ENCODE measurements at regions not wholly inside any gene's neighbourhood (a gene's known extent, or its start where the extent isn't known, plus 50 kb on each side); places are given as distances from the start of the nearest gene placed in this dataset.

DNA sequence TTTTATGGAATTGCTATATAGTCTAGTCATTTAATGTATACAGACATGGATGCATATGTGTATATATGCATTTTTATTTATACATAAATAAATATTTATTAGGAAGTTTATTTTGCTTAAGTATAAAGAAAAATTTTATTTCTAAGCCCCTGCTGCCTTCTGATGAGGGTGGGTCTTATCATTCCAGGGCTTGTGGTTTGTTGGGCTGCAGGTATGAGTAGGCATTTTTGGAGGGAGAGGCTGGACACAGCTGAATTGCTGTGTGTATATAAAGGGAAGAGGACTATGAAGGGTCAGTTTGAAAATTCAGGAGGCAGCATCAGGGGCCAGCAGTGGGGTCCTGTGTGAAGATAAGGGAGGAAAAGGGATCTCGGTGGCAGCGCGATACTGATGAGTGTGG, 189.4 kb downstream of the TMEM182 start:
- Histone ChIP-seq H3K27ac (ENCODE audit: insufficient read depth, low read length) (no peak overlapping the region), H3K4ac (ENCODE audit: low read depth, low read length) (no peak overlapping the region), H4K8ac (ENCODE audit: low read depth in 2 of 2, low read length in 2 of 2) (no peak overlapping the region), H3K23ac (ENCODE audit: low read depth, low read length) (no peak overlapping the region), H4K91ac (ENCODE audit: insufficient read depth, low read depth, low read length) (no peak overlapping the region), H3K9ac (ENCODE audit: low read depth, low read length) (no peak overlapping the region), H2AK5ac (ENCODE audit: low read depth, low read length) (no peak overlapping the region), H2AK9ac (replicated peaks; ENCODE audit: low read depth, low read length, poor library complexity) (no peak overlapping the region), H3K14ac (replicated peaks; ENCODE audit: low read depth, low read length) (no peak overlapping the region), H3K56ac (ENCODE audit: extremely low read depth, insufficient read depth, low read length) (no peak overlapping the region), H2AFZ (replicated peaks; ENCODE audit: low read length, poor library complexity) (no peak overlapping the region), H2BK120ac (ENCODE audit: low read depth, low read length) (no peak overlapping the region), H3K36me3 (ENCODE audit: control insufficient read depth, insufficient read depth, low read length) (no peaks in the 10 kb centered on the region), H3K79me1 (ENCODE audit: low read depth in 1 of 2, low read length in 2 of 2) (no peaks in the 10 kb centered on the region), H2BK20ac (ENCODE audit: low read depth, low read length) (no peak overlapping the region), H3K4me2 (ENCODE audit: low read depth, low read length) (no peak overlapping the region), H3K9me1 (ENCODE audit: insufficient read depth, low read length) (no peaks in the 10 kb centered on the region), H3K4me3 (ENCODE audit: insufficient read depth, low read depth, low read length) (no peak overlapping the region), H2BK5ac (ENCODE audit: low read depth, low read length, poor library complexity, severe bottlenecking) (no peak overlapping the region), H2BK15ac (ENCODE audit: low read depth, low read length) (no peak overlapping the region), H4K20me1 (ENCODE audit: insufficient read depth, low read length) (no peaks in the 10 kb centered on the region), H4K5ac (ENCODE audit: low read depth, low read length) (no peak overlapping the region), H3K9me3 (ENCODE audit: control insufficient read depth, insufficient read depth, low read length) (no peaks in the 10 kb centered on the region), H3K4me1 (ENCODE audit: control insufficient read depth, insufficient read depth, low read length) (no peaks in the 10 kb centered on the region), H3K18ac (ENCODE audit: low read depth, low read length) (no peak overlapping the region), H3K27me3 (ENCODE audit: control insufficient read depth, insufficient read depth, low read length) (no peaks in the 10 kb centered on the region)
- ATAC-seq (ENCODE audit: low read depth) (no peak), DNase-seq (no peak)
- no TSS peak for BruUV-seq (replicated peaks)
- intact Hi-C loops (cut with micrococcal nuclease) (no loop called here), dilution Hi-C loops (cut with HindIII; ENCODE audit: low sequenced_read_pairs, unreplicated experiment) (no loop called here), in situ Hi-C loops (cut with MboI; ENCODE audit: low sequenced_read_pairs) (no loop called here)
- POLR2A ChIA-PET (ENCODE audit: unreplicated experiment): no interaction called here
- TF ChIP-seq POLR2A (IDR thresholded peaks at IDR 0.05; ENCODE audit: low read depth, low read length) (no peak), RCOR1 (IDR thresholded peaks at IDR 0.05; ENCODE audit: insufficient replicate concordance, low read length) (no peak), CEBPB (IDR thresholded peaks at IDR 0.05; ENCODE audit: low read depth, low read length) (no peak), RFX5 (IDR thresholded peaks at IDR 0.05; ENCODE audit: low read depth, low read length) (no peak), MXI1 (IDR thresholded peaks at IDR 0.05; ENCODE audit: borderline replicate concordance, low read depth, low read length) (no peak), NFE2L2 (IDR thresholded peaks at IDR 0.05; ENCODE audit: low read depth, low read length) (no peak), SMC3 (IDR thresholded peaks at IDR 0.05; ENCODE audit: low read depth, low read length) (no peak), CHD1 (IDR thresholded peaks at IDR 0.05; ENCODE audit: low read depth, low read length) (no peak), MAZ (IDR thresholded peaks at IDR 0.05; ENCODE audit: borderline replicate concordance, low read depth, low read length) (no peak), MAFK (IDR thresholded peaks at IDR 0.05; ENCODE audit: low read depth, low read length) (no peak), RAD21 (IDR thresholded peaks at IDR 0.05; ENCODE audit: low read length) (no peak), FOS (IDR thresholded peaks at IDR 0.05; ENCODE audit: low read depth, low read length) (no peak), BHLHE40 (IDR thresholded peaks at IDR 0.05; ENCODE audit: low read depth, low read length) (no peak)
- TF ChIP-seq, protein P1, sequence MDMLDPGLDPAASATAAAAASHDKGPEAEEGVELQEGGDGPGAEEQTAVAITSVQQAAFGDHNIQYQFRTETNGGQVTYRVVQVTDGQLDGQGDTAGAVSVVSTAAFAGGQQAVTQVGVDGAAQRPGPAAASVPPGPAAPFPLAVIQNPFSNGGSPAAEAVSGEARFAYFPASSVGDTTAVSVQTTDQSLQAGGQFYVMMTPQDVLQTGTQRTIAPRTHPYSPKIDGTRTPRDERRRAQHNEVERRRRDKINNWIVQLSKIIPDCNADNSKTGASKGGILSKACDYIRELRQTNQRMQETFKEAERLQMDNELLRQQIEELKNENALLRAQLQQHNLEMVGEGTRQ (IDR thresholded peaks at IDR 0.05; ENCODE audit: low read depth, low read length): no peak
- TF ChIP-seq, protein P2, sequence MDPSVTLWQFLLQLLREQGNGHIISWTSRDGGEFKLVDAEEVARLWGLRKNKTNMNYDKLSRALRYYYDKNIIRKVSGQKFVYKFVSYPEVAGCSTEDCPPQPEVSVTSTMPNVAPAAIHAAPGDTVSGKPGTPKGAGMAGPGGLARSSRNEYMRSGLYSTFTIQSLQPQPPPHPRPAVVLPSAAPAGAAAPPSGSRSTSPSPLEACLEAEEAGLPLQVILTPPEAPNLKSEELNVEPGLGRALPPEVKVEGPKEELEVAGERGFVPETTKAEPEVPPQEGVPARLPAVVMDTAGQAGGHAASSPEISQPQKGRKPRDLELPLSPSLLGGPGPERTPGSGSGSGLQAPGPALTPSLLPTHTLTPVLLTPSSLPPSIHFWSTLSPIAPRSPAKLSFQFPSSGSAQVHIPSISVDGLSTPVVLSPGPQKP (IDR thresholded peaks at IDR 0.05; ENCODE audit: borderline replicate concordance, low read depth, low read length): no peak
- TF ChIP-seq, protein P3, sequence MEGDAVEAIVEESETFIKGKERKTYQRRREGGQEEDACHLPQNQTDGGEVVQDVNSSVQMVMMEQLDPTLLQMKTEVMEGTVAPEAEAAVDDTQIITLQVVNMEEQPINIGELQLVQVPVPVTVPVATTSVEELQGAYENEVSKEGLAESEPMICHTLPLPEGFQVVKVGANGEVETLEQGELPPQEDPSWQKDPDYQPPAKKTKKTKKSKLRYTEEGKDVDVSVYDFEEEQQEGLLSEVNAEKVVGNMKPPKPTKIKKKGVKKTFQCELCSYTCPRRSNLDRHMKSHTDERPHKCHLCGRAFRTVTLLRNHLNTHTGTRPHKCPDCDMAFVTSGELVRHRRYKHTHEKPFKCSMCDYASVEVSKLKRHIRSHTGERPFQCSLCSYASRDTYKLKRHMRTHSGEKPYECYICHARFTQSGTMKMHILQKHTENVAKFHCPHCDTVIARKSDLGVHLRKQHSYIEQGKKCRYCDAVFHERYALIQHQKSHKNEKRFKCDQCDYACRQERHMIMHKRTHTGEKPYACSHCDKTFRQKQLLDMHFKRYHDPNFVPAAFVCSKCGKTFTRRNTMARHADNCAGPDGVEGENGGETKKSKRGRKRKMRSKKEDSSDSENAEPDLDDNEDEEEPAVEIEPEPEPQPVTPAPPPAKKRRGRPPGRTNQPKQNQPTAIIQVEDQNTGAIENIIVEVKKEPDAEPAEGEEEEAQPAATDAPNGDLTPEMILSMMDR (conservative IDR thresholded peaks at IDR 0.05; ENCODE audit: low read depth, low read length): no peak
- no CpG with 5 or more reads among the region's 3 CpGs for WGBS, 2 experiments (ENCODE audit: extremely low coverage in 2 of 2, insufficient read length in 1 of 2)
- CTCF ChIA-PET: no interaction called here
